ENCODE measurements at regions not wholly inside any gene's neighbourhood (a gene's known extent, or its start where the extent isn't known, plus 50 kb on each side); places are given as distances from the start of the nearest gene placed in this dataset.

DNA sequence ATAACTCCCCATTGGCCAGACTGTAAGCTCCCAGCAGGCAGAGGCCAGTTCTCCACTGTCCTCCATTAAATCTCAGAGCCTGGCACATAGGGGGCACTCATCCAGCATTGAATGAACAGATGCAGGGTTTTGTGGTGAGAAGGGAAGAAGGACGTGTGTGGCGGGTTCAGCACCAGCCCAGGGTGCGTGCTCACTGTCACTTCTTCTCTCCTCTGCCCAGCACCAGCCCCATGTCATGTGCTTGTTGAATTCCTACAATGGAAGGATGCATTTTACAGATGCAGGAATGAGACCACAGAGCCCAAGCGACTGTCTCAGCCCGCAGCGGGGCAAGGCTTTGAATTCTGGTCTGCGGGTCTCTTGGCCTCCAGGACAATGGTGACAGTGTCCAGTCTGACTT is 149.9 kb downstream of the CEBPB start:
- DNase-seq (ENCODE audit: low read depth in 4 of 4, low spot score in 1 of 4), result no peak

DNA sequence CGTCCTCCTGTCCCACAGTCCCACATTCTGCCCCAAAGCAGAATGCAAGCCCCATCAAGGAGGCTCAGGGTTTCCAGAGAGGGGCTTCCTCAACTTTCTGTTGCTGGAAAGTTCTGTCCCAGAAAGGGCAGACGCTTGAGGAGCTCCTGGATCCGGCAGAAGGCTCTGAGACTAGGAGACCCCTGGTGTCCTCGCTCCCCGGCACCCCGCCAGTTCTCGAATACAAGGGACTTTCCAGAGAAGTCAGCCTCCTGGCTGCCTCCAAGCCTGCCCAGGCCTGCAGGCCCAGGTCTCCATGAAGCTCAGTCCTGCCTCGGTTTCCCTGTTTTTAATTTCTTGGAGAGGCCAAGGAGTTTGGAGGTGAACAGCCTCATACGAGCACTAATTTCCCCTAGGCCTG is 150.4 kb downstream of the CEBPB start:
- DNase-seq (ENCODE audit: low read depth in 4 of 4, low spot score in 1 of 4), result no peak

DNA sequence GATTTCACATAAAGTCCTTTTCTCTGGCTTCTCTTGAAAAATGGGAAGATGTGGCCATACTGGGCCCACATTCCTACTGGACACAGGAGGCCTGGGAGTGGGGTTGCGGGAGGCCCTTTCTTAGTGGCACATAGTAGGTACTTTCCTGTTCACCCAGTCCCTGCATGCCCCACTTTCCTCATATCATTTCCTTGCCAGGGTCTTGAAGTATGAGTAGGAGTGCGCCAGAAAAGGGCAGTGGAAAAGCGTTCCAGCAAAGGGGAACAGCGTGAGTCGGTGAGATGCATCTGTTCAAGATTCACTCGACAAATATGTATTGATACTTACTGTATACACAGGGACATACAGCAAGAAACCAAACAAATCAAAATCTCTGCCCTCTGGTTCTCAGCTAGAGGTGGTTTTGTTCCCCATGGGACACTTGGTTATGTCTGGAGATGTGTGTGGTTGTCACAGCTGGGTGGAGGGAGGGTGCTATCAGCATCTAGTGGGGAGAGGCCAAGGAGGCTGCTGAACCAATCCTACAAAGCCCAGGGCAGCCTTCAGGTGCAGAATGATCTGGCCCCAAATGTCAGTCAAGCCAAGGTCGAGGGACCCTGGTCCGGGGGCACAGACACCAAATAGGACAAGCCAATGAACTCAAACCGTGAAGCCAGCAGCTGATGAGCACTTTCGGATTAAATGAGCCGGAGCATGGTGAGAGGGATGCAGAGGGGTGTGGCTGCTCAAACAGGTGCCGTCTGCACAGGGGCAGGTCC is 151.4 kb downstream of the CEBPB start:
- no peak for DNase-seq (ENCODE audit: low read depth in 4 of 4, low spot score in 1 of 4)

DNA sequence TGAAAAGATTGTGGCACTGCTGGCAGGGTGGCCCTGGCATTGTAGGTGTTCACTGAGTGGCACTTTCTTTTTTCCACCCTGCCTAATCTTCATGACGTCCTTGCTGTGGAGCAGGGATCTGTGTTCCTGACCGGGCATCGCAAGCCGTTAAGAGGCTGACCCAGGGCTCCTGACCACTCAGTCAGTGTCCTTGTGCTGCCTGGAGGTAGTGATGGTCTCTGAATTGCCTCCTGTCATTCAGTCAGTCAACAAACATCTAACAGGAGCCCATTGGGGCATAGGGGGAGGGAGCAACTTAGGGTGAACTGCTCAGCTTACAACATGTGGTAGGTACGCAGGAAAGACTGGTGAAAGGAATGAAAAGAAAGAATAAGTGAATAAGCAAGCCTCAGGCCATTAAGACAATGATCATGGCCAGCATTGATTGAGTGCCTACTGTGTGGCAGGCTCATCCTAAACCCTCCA is 152.0 kb downstream of the CEBPB start:
- no peak for DNase-seq (ENCODE audit: low read depth in 4 of 4, low spot score in 1 of 4)

DNA sequence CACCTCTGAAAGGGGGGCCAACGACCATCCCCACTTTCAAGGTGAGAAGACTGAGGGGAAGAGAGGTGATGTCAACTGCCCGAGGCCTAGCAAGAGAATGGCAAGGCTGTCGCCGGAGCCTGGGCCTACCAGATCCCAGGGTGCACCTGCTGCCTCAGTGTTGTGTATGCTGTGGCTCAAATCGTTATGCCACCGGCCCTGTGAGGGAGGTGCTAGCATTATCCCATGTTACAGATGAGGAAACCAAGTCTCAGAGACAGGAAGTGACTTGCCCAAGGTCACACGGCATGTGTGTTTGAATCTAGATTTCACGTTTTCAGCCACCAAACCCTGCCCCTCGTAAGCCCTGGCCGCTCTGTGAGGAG is 152.5 kb downstream of the CEBPB start:
- no peak for DNase-seq (ENCODE audit: low read depth in 4 of 4, low spot score in 1 of 4)

DNA sequence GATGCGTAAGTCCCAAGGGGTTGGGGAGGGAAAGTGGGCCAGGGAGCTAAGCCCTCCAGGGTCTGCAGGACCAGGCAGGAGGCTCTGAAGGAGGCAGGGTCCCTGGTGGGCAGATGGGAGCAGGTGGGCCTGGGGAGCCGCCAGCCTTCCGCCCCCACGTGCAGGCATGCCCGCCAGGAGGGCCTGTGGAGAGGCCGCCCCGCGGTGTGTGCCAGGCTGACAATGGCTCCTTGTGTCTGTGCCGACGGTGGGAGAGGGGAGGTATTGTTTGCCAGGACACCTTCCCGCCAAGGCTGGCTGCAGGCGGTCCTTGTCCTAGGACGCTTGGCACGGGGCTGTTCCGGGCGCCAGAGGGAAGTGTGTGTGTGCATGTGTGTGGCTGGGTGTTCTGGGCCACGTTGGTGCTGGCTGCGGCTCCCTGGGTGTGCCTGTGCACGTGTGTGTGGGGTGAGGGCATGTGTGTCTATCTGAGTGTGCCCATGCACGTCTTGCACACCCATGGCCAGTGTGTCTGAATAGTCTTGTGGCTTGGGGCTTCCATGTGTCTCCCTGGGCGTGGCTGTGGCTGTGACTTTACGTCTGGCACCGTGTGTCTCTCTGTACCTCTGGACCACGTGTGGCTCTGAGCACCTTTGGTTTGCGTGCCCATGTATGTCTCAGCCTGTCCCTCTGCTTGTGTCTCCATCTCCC is 153.0 kb downstream of the CEBPB start:
- no peak for DNase-seq (ENCODE audit: low read depth in 4 of 4, low spot score in 1 of 4)

DNA sequence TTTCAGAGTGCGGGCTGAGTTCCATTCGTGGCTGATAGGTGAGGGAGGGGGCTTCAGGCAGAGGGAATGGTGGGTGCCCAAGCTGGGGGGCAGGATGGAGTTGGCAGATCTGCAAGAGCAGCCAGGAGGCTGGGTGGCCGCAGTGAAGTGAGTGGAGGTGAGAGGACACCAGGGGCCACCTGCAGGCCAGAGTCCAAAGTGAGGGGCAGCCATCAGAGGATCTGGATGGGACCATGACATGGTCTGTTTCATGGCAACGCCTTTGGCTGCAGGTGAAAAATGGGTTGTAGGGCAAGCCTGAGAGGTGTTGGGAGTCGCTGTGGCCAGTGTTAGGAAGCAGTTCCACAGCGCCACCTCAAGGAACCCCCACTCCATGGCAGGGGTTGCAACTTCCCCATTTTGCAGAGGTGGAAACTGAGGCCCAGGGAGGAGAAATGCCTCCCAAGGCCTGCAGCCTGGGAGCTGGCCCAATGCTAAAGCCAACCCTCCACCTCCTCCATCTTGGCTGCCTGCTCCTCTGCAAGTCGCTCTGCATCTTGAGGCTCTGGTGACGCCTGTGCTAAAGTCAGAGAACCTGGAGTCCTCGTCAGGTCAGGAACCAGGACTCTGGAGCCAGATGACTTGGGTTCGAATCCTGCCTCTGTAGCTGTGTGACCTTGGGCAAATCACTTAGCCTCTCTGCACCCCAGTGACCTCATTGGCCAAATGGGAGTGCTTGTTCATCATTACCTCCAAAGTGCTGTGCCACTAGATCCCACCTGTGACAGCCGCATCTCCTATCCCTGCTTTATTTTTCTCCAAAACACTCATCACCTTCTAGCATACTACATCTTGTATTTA is 153.8 kb downstream of the CEBPB start:
- DNase-seq (ENCODE audit: low read depth in 4 of 4, low spot score in 1 of 4), result no peak

DNA sequence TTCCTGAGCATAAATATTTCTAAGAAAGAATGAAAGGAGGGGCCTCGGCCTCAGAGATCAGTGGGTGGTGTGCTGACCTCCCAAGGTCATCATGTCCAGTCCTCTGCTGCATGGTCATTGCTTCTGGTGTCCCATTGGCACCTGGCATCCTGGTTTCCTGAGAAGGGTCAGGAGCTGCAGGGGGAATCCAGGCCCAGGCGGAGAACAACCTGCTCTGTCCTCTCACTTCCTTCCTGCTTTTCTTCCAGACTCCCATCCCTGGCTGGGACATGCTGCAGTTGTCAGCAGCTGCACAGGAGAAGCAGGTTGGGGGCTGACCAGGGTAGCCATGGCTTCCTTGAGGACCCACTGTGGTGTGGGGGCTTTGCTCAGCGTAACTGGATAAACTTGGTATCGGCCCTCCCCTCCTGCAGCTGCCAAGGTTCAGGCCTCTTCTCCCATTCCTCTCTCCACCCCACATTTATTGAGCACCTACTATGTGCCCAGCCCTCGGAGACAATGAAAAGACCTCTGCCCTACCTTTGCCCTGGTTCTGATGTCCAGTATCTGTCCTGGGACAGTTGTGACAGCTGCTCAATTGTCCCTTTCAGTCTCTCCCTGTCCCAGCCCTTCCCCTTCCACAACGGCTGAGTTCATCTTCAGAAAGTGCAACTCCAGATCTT is 155.2 kb downstream of the CEBPB start:
- no peak for DNase-seq (ENCODE audit: low read depth in 4 of 4, low spot score in 1 of 4)

DNA sequence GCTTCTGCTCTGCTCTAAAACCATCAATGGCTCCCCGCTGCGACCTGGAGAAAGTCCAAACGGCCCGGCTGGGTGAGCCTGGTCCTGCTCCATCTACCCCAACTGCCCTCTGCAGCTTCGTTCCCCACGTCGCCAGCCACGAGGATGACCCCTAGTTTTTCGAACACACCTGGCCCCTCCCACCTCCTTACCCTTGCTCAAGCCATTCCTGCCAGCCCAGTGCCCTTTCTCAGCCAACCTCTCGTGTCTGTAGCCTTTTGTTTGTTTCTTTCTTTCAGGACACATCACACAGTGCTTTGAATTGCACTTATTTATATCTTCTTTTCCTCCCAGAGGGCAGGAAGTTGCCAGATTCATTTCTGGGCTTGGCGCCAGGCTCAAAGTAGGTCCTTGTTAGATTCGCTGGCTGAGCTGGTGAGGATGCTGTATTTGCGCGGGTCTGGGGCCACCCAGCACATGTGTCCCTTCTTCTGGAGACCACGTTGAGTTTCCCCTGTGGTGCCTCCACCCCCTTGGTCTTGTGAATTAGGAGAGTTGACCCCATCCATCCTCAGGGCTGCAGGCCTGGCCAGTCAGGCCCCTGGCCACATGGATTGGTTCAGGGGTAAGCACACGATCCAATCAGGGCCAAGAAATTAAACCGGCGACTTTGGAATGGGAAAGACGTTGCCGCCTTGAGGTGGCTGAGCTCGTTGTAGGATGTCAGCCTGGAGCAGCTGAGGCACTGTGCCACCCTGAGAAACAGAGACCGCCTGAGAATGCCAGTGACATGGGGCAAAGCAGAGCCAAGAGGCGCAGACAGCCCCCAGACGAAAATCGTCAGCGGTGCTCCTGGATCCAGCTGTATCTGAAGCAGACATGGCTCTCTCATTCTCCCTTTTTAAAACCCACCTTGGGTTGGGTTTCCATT is 156.0 kb downstream of the CEBPB start:
- DNase-seq (ENCODE audit: low read depth in 4 of 4, low spot score in 1 of 4), result no peak

DNA sequence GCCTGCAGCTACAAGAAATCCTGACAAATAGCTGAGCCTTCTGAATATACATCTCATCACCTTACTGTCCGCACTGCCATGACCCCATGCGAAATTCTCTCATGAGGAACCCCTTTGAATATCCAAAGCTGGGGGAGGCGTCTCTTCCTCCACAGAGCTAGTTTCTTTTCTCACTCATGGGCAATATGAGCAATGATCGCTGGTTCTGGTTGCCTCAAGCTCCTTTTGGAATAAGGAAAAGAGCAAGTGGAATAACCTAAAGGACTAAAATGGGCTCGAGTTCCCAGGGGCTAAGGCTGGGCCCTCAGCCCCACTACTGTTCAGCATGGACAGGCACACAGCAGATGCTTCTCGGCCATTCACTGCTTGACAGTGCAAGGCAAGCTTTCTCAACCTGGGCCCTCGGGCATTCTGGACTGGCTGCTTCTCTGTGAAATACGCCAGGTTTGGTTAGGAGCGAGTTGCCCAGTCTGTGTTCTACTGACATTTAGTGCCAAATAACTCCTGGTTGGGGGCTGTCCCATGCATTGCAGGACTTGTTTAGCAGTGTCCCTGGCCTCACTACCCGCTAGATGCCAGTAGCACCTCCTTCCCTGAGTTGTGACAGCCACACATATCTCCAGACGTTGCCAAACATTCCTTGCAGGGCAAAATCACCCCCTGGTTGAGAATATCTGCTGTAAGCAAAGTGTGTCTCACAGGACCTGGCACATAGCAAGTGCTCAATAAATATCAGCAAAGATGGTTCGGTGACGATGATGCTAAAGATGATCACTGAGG is 156.8 kb downstream of the CEBPB start:
- no peak for DNase-seq (ENCODE audit: low read depth in 4 of 4, low spot score in 1 of 4)

DNA sequence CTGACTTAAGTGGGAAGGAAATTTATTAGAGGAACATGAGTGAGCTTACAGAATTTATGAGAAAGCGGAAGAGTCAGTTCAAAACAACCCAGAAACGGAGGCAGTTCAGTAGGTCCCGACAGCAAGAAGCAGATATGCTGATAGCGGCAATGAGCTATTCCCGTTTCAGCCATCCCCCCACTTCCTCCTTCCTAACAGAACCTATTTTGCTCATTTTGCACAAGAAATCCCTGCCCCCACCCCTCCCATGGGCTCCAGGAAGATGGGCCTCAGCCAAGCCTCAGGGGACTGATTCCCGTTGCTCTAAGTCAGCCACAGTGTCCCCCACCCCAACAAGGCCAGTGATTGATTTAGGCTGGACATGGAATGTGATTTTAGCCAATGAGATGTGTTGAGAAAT is 157.5 kb downstream of the CEBPB start:
- no peak for DNase-seq (ENCODE audit: low read depth in 4 of 4, low spot score in 1 of 4)

DNA sequence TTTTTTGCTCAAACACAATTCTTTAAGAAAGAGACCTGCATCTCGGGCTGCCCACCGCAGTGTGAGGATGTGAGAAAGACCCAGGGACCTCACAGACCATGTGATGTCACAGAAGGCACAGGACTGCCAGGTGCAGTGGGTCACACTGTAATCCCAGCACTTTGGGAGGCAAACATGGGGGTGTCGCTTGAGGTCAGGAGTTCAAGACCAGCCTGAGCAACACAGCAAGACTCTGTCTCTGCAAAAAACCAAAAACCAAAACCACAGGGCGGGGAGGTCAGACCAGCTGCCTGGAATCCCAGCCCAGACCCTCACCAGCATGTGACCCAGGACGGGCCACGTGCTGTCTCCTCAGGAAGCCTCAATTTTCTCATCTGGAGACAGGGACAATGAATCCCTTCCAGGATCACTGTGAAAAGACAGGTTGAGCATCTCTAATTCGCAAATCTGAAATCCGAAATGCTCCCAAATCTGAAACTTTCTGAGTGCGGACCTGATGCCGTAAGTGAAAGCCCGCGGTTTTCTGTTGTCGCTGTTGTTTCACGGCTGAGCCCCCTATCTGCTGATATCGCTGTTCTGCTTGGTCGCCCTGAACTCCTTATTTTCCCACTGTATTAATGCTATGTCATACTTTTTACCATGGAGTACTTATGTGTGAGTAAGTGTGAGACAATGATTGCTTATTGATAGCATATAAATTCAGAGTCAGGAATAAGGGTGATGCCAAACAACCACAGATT is 159.5 kb upstream of the PTPN1 start:
- DNase-seq (ENCODE audit: low read depth in 4 of 4, low spot score in 1 of 4), result no peak

DNA sequence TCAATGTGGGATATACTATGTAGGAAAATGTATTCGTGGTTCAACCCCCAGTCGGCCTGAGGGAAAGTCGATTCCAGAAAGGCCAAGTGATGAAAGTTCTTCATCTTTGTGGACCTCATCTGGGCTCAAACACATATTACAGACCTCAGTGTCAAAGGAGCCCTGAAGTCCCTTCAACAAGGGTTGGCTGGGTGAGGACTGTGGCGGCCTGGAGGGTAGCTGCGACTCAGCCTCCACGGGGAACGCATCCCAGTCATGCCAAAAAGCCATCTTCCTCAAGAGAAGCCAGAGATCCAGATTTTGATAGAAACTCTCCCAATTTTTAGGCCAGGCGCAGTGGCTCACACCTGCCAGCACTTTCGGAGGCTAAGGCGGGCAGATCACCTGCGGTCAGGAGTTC is 158.6 kb upstream of the PTPN1 start:
- DNase-seq (ENCODE audit: low read depth in 4 of 4, low spot score in 1 of 4), result no peak

DNA sequence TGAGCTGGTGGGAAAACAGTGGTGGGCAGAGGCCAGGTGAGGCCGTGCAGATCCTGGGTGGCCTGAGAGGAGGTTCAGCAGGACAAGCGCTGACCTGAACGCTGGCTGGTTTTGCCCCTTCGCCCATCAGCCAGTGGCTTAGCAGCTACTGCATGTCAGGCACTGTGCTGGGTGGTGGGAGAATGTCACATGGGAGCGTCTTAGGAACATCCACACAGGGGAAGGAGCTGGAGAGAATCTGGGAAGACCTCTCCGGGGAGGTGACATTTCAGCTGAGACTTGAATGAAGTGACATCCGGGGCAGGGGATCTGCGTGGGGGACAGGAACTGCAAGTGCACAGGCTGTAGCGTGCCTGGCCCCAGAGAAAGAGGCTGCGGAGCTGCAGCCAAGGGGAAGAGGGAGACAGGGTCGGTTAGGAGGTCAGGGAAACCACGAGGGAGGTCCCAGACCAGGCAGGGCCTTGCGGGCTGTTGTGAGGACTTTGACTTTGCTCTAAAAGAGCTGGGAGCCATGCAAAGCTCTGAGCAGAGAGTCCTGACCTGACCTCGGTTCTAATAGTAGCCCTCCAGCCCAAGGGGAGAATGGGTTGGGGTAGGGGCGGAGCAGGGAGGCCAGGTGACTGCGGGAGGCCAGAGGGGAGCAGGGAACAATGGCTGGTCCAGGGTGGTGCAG is 156.8 kb upstream of the PTPN1 start:
- DNase-seq (ENCODE audit: low read depth in 4 of 4, low spot score in 1 of 4), result no peak

DNA sequence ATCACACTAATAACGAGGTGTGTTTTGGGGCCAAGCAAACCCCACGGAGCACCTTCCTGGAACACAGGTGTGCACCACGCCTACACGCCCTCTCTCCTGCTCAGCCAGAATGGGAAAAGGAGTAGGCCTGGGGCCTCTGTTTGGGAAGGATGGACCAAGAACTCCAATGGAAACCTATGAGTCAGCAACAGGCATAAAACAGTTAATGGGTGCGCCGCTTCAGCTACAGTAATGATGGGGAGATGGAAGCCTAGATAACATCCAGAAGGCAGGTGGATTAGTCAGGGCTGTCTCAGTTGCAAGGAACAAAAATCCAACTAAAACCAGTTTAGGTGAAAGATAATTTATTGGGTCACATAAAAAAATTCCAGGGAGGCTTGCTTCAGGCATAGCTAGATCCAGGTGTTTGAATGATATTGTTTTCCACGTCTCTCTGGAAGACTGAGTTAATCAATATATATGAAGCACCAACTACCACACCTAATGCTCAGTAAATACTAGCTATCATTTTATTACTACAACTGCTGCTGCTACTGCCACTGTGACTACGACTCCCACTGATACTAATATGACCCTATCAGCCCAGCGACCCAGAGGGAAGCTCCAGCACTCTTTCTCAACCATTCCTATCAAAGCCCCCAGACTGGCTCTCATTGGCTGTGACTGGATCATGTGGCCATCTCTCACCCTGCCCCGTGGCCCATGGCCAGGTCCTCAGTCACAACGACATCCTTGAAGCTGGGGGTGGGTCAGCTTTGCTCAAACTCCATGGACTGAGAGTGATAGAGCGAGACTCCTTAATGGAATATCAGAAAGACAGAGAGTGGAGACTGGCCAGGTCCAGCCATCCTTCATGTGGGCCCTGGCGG is 155.2 kb upstream of the PTPN1 start:
- DNase-seq (ENCODE audit: low read depth in 4 of 4, low spot score in 1 of 4), result no peak

DNA sequence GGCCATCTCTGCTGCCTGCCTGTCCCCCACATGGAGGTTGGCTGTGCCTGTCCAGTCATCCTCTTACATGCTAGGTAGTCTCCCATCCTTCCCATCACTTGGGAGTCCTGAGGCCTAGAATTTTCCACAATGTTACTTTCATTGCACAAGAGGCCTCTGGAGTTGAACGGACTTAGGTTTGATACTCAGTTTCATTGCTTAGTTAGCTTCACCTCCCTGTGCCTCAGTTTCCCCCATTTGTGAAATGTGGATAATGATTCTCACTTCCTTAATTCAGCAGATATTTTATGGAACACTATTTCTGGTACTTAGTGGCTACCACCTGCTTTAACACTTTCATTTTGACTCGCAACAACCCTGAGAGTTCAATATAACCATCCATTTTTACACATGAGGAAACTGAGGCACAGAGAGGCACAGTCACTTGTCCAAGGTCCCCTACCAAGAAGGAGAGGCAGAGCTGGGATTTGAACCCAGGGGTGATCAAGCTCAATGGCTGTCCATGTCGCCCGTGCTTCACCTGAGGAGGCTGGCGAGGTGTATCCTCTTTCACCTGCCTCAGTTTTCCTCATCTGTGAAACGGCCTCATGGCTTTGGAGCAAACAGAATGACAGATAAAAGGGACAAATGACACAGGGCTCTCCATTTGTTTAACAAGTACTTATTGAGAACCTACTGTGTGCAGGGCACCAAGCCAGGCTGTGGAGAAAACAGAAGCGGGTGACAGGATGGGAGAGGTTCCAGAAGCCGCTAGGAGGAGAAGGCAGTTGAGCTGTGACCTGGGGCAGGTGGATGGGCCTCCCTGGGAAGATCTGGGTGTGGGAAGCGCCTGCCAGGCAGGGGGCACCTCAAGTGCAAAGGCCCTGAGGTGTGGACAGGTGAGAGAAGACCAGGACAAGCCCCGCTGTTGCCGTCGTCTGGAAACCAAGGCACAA is 154.3 kb upstream of the PTPN1 start:
- DNase-seq (ENCODE audit: low read depth in 4 of 4, low spot score in 1 of 4), result no peak
